GM23338 (cell line): ENCODE measurements at regions not wholly inside any gene's neighbourhood (a gene's known extent, or its start where the extent isn't known, plus 50 kb on each side); places are given as distances from the start of the nearest gene placed in this dataset.

Source experiments
- CREB1 ChIP-seq: fragments of 250-450 bp; sonication (Bioruptor Pico); IDR thresholded peaks from 2 replicates; pipeline ENCODE4 v1.5.0; 2020; ENCODE audit warnings: low read depth, mild to moderate bottlenecking, moderate library complexity
- CTCF ChIP-seq, 2 experiments: fragments of 200-600 bp in 1 of 2; sonication (generic) in 1 of 2; conservative IDR thresholded peaks; 2 replicates each; pipeline versions ENCODE4 v1.5.1 to v1.6.1; 2016 to 2017; ENCODE audit warnings: antibody characterized with exemption in 2 of 2, low read depth in 2 of 2, mild to moderate bottlenecking in 2 of 2, moderate library complexity in 1 of 2
- ETS1 ChIP-seq: IDR thresholded peaks from 2 replicates; pipeline ENCODE4 v1.6.1; 2016; ENCODE audit warnings: antibody characterized with exemption
- EZH2 ChIP-seq: fragments of 200-600 bp; sonication (generic); IDR thresholded peaks from one replicate; pipeline ENCODE4 v1.8.0; 2017; ENCODE audit warnings: antibody characterized with exemption, mild to moderate bottlenecking, low read depth; ENCODE audit not compliant: unreplicated experiment
- EZH2phosphoT487 ChIP-seq: fragments of 200-600 bp; sonication (generic); IDR thresholded peaks from one replicate; pipeline ENCODE4 v1.8.1; 2018; ENCODE audit warnings: antibody characterized with exemption; ENCODE audit not compliant: unreplicated experiment
- POLR2AphosphoS5 ChIP-seq: IDR thresholded peaks from 2 replicates; pipeline ENCODE4 v1.6.1; 2016; ENCODE audit warnings: antibody characterized with exemption, low read depth
- ZNF331 ChIP-seq: fragments of 250-450 bp; sonication (Bioruptor Pico); IDR thresholded peaks from 2 replicates; pipeline ENCODE4 v1.5.0; 2020; ENCODE audit warnings: low read depth, mild to moderate bottlenecking, moderate library complexity

GRCh38 chr16:87040169-87041117 lies 276.7 kb downstream of the C16orf95 start:
- no peak for TF ChIP-seq CTCF (conservative IDR thresholded peaks at IDR 0.05; ENCODE audit: low read depth in 2 of 2)
- TF ChIP-seq EZH2, result no peak
- no peak for TF ChIP-seq POLR2AphosphoS5
- TF ChIP-seq ETS1, result no peak
- TF ChIP-seq CREB1 (CRISPR knock-in tag), result no peak
- no peak for TF ChIP-seq EZH2phosphoT487
- no peak for TF ChIP-seq ZNF331 (CRISPR knock-in tag)
